ENCODE measurements at regions not wholly inside any gene's neighbourhood (a gene's known extent, or its start where the extent isn't known, plus 50 kb on each side); places are given as distances from the start of the nearest gene placed in this dataset.

GRCh38 chr3:177610262-177610661, 413.0 kb upstream of the TBL1XR1 start:
- TF ChIP-seq EZH2phosphoT487 (IDR thresholded peaks at IDR 0.05; ENCODE audit: borderline replicate concordance, low read length), result no peak
- TF ChIP-seq CTCF (IDR thresholded peaks at IDR 0.05; ENCODE audit: low read depth, low read length, poor library complexity, severe bottlenecking), result no peak
